ENCODE measurements at regions not wholly inside any gene's neighbourhood (a gene's known extent, or its start where the extent isn't known, plus 50 kb on each side); places are given as distances from the start of the nearest gene placed in this dataset.

GRCh38 chr18:10018289-10018688 lies 104.5 kb downstream of the VAPA start:
- TF ChIP-seq POLR2A (IDR thresholded peaks at IDR 0.05; ENCODE audit: low read length): no peak
- no peak for TF ChIP-seq GATA1 (IDR thresholded peaks at IDR 0.05; ENCODE audit: low read depth, low read length)

Data from erythroblast (primary cell).